ENCODE measurements at regions not wholly inside any gene's neighbourhood (a gene's known extent, or its start where the extent isn't known, plus 50 kb on each side); places are given as distances from the start of the nearest gene placed in this dataset.

DNA sequence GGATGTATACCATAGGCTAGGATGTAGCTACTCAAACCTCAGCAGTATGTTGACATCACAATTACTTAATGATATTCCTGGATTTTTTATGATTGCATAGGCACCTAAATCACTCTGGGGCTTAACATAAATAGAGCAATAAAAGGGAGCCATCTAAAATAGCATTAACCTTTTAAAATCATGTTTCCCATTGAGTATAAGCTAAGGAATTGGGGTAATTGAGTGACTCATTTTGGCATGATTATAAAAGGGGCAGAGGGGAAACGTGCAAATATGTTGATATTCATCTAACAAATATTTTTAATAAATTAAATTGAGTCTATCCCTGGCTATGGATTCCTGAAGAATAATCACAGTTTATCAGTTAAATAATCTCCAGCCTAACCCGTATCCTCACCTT is 74.0 kb upstream of the ADGRF1 start:
- Histone ChIP-seq H3K4me2 (replicated peaks; ENCODE audit: extremely low read depth, low read length, poor library complexity, severe bottlenecking) (no peak overlapping the region), H3K27me3 (ENCODE audit: control insufficient read depth in 2 of 2, insufficient read depth in 2 of 2, low read length in 2 of 2) (no peaks in the 10 kb centered on the region), H3K9ac (ENCODE audit: insufficient read depth, low read length, poor library complexity, severe bottlenecking) (no peak overlapping the region), H3K79me2 (ENCODE audit: insufficient read depth, low read length) (no peaks in the 10 kb centered on the region), H3K36me3 (replicated peaks in 1 of 2; ENCODE audit: control insufficient read depth in 1 of 2, insufficient read depth in 2 of 2, low read length in 2 of 2) (no peaks in the 10 kb centered on the region), H2AFZ (ENCODE audit: insufficient read depth, low read depth, low read length, poor library complexity, severe bottlenecking) (no peak overlapping the region), H3K4me3 (replicated peaks in 1 of 3; ENCODE audit: low read depth in 2 of 3, low read length in 3 of 3) (no peak overlapping the region), H3K4me1 (ENCODE audit: control insufficient read depth in 1 of 2, insufficient read depth in 2 of 2, low read length in 2 of 2) (peaks cover 17 to 18% of the 10 kb centered on the region in 2 donors), H3K27ac (ENCODE audit: low read depth in 1 of 2, low read length in 2 of 2) (no peak overlapping the region), H3K9me3 (replicated peaks in 1 of 2; ENCODE audit: control insufficient read depth in 1 of 2, insufficient read depth in 1 of 2, low read length in 2 of 2) (no peaks in the 10 kb centered on the region), H4K20me1 (ENCODE audit: insufficient read depth, low read length) (no peaks in the 10 kb centered on the region)
- Mint-ChIP-seq H3K4me1 (peaks cover 18% of the 10 kb centered on the region), H3K36me3 (no peaks in the 10 kb centered on the region), H3K9me3 (no peaks in the 10 kb centered on the region), H3K4me3 (no peak overlapping the region), H3K27me3 (ENCODE audit: low read depth in 3 of 3) (peaks cover 0 to 2% (median 0%) of the 10 kb centered on the region in 3 donors), H3K27ac (no peak overlapping the region)
- TF ChIP-seq, protein P1, sequence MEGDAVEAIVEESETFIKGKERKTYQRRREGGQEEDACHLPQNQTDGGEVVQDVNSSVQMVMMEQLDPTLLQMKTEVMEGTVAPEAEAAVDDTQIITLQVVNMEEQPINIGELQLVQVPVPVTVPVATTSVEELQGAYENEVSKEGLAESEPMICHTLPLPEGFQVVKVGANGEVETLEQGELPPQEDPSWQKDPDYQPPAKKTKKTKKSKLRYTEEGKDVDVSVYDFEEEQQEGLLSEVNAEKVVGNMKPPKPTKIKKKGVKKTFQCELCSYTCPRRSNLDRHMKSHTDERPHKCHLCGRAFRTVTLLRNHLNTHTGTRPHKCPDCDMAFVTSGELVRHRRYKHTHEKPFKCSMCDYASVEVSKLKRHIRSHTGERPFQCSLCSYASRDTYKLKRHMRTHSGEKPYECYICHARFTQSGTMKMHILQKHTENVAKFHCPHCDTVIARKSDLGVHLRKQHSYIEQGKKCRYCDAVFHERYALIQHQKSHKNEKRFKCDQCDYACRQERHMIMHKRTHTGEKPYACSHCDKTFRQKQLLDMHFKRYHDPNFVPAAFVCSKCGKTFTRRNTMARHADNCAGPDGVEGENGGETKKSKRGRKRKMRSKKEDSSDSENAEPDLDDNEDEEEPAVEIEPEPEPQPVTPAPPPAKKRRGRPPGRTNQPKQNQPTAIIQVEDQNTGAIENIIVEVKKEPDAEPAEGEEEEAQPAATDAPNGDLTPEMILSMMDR (IDR thresholded peaks at IDR 0.05), result no peak
- WGBS (ENCODE audit: insufficient coverage), result no CpG with 5 or more reads among the region's 2 CpGs
- no peak for DNase-seq
- intact Hi-C loops (cut with micrococcal nuclease), result no loop called here

DNA sequence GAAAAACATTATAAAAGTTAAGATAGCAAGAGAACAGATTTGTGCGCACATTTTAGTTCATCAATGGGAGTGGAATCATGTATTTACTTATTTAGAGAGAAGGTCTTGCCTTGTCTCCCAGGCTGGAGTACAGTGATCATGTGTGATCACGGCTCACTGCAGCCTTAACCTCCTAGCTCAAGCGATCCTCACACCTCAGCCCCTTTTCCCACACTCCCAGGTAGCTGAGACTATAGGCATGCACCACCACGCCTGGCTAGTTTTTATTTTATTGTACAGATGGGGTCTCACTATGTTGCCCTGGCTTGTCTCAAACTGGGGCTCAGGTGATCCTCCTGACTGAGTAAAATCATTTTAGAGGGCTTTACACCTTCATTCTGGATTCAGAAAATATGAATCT is 72.3 kb upstream of the ADGRF1 start:
- intact Hi-C loops (cut with micrococcal nuclease), result no loop called here
- no peaks in the 10 kb centered on the region for H3K36me3 Mint-ChIP-seq

More for the DNA sequence above, 72.3 kb upstream of the ADGRF1 start:
- Mint-ChIP-seq H3K27ac (no peak overlapping the region), H3K4me3 (no peak overlapping the region), H3K4me1 (peaks cover 21% of the 10 kb centered on the region), H3K9me3 (no peaks in the 10 kb centered on the region), H3K27me3 (ENCODE audit: low read depth in 3 of 3) (peaks cover 0 to 2% (median 0%) of the 10 kb centered on the region in 3 donors)
- no peaks in the 10 kb centered on the region for H4K20me1 ChIP-seq (ENCODE audit: insufficient read depth, low read length)
- H3K79me2 ChIP-seq (ENCODE audit: insufficient read depth, low read length), result no peaks in the 10 kb centered on the region
- H3K4me1 ChIP-seq (ENCODE audit: control insufficient read depth in 1 of 2, insufficient read depth in 2 of 2, low read length in 2 of 2), result peaks cover 17 to 18% of the 10 kb centered on the region in 2 donors
- no peak overlapping the region for H3K4me3 ChIP-seq (replicated peaks in 1 of 3; ENCODE audit: low read depth in 2 of 3, low read length in 3 of 3)
- H3K9ac ChIP-seq (ENCODE audit: insufficient read depth, low read length, poor library complexity, severe bottlenecking), result no peak overlapping the region
- H3K27ac ChIP-seq (ENCODE audit: low read depth in 1 of 2, low read length in 2 of 2), result no peak overlapping the region
- no peaks in the 10 kb centered on the region for H3K27me3 ChIP-seq (ENCODE audit: control insufficient read depth in 2 of 2, insufficient read depth in 2 of 2, low read length in 2 of 2)
- DNase-seq, result no peak
- H2AFZ ChIP-seq (ENCODE audit: insufficient read depth, low read depth, low read length, poor library complexity, severe bottlenecking), result no peak overlapping the region
- TF ChIP-seq, protein P1 (IDR thresholded peaks at IDR 0.05), result no peak
- H3K4me2 ChIP-seq (replicated peaks; ENCODE audit: extremely low read depth, low read length, poor library complexity, severe bottlenecking), result no peak overlapping the region
- H3K36me3 ChIP-seq (replicated peaks in 1 of 2; ENCODE audit: control insufficient read depth in 1 of 2, insufficient read depth in 2 of 2, low read length in 2 of 2), result no peaks in the 10 kb centered on the region
- WGBS (ENCODE audit: insufficient coverage), result no CpG with 5 or more reads among the region's 4 CpGs
- no peaks in the 10 kb centered on the region for H3K9me3 ChIP-seq (replicated peaks in 1 of 2; ENCODE audit: control insufficient read depth in 1 of 2, insufficient read depth in 1 of 2, low read length in 2 of 2)

Data from CD14-positive monocyte (primary cell).